PC-9 (cell line): ENCODE measurements at regions not wholly inside any gene's neighbourhood (a gene's known extent, or its start where the extent isn't known, plus 50 kb on each side); places are given as distances from the start of the nearest gene placed in this dataset.

ENCODE experiments used
- CTCF ChIP-seq: fragments of 200-600 bp; sonication (generic); conservative IDR thresholded peaks from 2 replicates; pipeline ENCODE4 v1.6.1; 2017; ENCODE audit warnings: mixed run types, antibody characterized with exemption, mild to moderate bottlenecking, moderate library complexity
- EZH2 ChIP-seq: fragments of 200-600 bp; sonication (generic); IDR thresholded peaks from 2 replicates; pipeline ENCODE4 v1.8.0; 2017; ENCODE audit warnings: antibody characterized with exemption, low read depth

- TF ChIP-seq CTCF (peak; percentile 24; the same call in 1 of the 2 replicates), EZH2 (no peak)
These were observed 217.8 kb upstream of the ARHGEF26 start for GRCh38 chr3:153903430-153903829.
